NCI-H128 (cell line): ENCODE measurements at regions not wholly inside any gene's neighbourhood (a gene's known extent, or its start where the extent isn't known, plus 50 kb on each side); places are given as distances from the start of the nearest gene placed in this dataset.

Experiments
- DNase-seq: peaks from one replicate; lab custom pipeline; 2025; ENCODE audit not compliant: unreplicated experiment; lab: John Stamatoyannopoulos, UW

DNA sequence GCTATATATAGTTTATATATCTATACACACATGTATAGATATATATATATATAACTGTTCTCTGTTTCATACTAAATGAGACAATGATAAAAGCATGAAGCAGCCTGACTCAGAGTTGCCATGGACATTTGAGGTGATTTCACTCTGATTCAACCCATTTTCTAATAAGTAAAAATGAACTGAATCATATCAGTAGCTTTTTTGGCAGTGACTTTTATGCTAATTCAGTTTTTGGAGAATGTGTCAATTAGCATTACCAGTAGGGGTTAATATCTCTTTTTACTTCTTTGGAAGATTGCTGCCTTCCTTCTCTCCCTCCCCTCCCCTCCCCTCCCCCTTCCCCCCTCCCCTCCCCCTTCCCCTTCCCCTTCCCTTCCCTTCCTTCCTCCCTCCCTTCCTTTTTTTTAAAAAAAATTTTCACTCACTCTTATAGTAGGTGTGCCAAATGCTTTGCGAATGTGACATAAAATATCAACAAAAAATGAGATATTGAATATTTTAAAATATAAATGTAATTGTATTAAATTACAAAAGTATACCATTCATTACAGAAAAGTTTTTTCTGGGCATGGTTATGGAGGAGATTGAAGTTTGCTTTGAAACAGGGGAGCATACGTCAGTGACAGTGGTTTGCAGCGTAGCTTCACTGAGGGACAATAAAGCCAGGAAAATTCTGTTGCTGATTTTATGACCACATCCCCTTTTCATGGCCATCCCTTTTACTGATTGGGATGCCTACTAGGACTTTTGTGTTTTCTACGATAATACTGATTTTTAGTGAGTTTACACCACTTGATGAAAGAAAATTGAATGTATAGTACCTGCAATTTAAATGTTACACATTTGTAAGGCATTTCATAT, 64.0 kb upstream of the KLF6 start:
- DNase-seq = no peak

GRCh38 chr10:3848005-3848774, 63.2 kb upstream of the KLF6 start:
- DNase-seq = no peak

DNA sequence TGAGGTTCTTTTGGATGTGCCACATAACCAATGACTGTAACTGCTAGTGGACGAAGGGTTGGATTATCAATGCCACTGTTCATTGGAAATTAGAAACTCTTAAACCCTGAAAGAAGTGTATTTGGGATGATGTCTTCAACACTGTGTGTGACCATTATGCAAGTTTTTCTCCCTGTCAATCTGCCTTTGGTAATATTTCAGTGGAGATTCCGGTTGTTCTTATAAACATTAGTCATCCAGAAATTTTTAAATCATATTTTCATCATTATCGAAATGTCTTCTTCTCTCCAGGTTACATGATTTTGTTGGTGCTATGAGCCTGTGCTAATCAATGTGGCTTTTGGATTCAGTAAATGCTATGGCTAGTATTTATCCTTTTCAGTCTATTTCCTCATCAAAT, 61.7 kb upstream of the KLF6 start:
- no peak for DNase-seq

- no peak for DNase-seq
These were observed 59.5 kb upstream of the KLF6 start for GRCh38 chr10:3844491-3845025.

GRCh38 chr10:3838460-3839437, 53.7 kb upstream of the KLF6 start:
- DNase-seq = no peak

- no peak for DNase-seq
These were observed 52.8 kb upstream of the KLF6 start for GRCh38 chr10:3837647-3838459.

DNA sequence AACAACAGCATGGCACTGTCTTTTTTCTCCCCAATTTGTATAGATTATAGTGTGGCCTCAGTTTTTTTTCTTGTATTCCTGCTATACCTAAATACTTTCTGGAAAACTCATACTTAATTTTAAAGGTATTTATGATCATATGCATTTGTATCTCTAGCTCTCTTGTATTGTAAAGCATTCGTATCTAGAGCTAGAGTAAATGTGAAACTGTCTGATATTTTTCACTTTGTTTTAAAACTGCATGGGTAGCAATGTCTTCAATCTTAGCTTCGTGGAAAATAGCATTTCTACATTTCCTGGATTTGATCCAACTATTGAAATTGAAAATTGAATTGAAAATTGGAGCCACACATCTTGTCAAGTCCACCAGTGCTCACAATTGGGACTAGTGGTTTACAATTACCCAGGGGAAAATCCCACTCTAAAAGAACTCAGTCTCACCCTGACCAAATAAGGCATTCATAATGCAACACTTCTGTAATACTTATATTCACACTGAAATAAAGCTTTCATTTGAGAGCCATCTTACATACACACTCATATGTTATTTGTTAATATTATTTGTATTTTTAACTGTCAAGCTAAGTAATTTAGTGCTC, 51.3 kb upstream of the KLF6 start:
- no peak for DNase-seq

- DNase-seq = no peak
These were observed 50.8 kb upstream of the KLF6 start for GRCh38 chr10:3835770-3836169.

GRCh38 chr10:3834947-3835346, 49.9 kb upstream of the KLF6 start:
- no peak for DNase-seq
